IPS-18c (cell line): ENCODE measurements at regions not wholly inside any gene's neighbourhood (a gene's known extent, or its start where the extent isn't known, plus 50 kb on each side); places are given as distances from the start of the nearest gene placed in this dataset.

Experiments
- H3K4me3 ChIP-seq: 2 replicates; pipeline ENCODE4 v1.7.0; 2013; ENCODE audit warnings: low read depth, mild to moderate bottlenecking, low read length, moderate library complexity; ENCODE audit not compliant: insufficient read depth
- H3K9me3 ChIP-seq: one replicate; pipeline ENCODE4 v1.6.1; 2013; ENCODE audit warnings: mild to moderate bottlenecking, low read length, moderate library complexity; ENCODE audit not compliant: control insufficient read depth, insufficient read depth

DNA sequence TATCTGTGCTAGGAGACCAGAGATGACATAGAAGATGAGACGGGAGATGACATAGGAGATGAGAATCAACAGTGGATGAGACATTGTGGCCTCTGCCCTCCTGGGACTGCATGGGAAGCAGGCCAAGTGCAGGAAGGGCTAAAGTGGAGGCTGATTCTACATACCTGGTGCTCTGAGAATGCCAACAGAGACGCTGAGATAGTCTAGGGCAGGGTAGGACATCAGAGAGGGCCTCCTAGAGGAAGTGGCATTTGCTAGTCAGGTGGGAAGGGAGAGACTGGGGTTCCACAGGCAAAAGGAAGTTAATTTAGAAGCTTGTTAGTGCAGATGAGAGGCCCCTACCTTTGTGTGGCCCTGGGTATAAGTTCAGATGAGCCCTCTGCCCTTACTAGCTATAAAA, 224.2 kb downstream of the CBLN1 start:
- no peaks in the 10 kb centered on the region for H3K9me3 ChIP-seq
- H3K4me3 ChIP-seq = no peak overlapping the region

DNA sequence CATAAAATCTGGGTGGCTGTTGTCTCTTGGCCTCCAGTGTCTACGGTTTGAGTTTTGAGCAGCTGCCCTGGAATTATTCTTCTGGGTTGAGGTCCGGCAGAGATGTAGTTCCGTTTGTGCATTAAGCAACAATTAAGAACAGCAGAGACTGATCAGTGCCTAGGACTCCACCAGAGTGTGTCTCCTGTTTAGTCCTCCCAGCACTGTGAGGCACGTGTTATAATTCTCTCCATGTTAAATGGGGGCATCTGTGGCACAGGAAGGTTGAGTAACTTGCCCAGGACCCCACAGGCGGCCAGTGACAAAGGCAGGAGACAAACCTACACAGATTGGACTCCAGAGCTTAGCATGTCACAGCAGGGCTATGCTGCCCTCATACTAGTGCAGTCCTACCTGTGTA, 225.1 kb downstream of the CBLN1 start:
- Histone ChIP-seq H3K4me3 (no peak overlapping the region), H3K9me3 (no peaks in the 10 kb centered on the region)

DNA sequence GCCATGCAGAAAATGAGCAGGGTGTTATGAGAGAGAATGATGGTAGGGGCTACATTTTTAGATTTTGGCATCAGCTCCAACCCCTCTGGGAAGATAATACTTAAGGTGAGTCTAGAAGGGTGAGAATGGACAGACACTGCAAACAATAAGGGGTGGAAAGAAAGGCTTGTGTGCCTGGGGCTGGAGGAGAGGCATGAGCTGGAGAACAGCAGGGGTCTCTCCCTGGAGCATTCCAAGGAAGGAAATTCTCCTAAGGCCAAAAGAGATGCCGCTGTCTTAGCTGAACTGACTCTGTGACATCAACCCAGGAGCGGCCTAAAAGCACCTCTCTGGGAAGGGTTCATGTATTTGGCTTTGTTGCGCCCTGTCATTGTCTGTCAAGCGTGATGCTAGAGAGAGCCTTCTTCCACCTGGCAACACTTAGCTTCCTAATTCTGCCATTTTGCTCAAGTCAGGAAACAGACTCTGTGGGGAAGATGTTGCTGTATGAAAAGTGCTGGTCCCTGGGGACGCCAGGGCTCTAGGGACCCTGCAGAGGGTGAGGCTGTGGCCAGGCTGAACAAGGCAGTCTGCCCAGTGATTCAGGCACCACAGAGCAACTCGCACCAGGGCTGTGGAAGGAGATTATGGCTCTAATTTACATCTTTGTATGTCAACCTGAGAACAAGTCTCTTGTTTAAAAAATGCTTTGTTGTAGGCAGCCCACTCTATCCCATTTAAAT, 225.7 kb downstream of the CBLN1 start:
- no peak overlapping the region for H3K4me3 ChIP-seq
- no peaks in the 10 kb centered on the region for H3K9me3 ChIP-seq

DNA sequence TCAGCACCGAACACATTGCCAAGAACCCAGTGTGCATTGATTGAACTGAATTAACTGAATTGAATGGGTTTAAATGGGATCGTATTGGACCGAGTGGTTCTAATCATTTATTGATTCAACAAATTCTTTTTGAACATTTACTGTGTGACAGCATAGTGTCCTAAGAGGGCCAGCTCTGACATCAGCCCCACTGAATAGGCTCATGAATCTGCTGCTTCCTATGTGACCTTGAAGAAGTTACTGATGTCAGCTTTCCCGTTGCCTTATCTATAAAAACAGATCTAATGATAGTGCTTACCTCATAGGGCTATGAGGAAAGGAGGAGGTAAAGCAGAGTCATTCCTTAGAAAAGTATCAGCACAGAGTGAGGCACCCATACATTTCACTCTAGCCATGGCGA, 226.3 kb downstream of the CBLN1 start:
- no peaks in the 10 kb centered on the region for H3K9me3 ChIP-seq
- no peak overlapping the region for H3K4me3 ChIP-seq

DNA sequence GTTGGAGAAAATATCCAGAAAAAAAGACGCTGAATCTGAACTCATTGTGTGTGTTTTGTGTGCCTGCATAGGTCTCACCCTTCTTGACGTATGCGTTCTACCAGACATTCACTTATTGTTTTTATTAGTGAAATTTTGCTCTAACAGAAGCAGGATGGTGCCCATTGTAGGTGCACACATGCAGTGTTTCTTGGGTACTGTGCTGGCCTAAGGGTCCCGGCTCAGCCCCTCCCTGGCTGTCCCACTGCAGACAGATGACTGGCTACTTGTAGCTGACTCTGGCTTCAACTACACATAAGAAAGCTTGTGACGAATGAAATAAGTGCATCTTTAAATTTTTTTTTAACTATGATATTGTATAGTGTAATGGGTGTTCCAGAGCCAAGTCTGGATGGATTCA, 227.0 kb downstream of the CBLN1 start:
- H3K9me3 ChIP-seq = peaks cover 2% of the 10 kb centered on the region
- no peak overlapping the region for H3K4me3 ChIP-seq

DNA sequence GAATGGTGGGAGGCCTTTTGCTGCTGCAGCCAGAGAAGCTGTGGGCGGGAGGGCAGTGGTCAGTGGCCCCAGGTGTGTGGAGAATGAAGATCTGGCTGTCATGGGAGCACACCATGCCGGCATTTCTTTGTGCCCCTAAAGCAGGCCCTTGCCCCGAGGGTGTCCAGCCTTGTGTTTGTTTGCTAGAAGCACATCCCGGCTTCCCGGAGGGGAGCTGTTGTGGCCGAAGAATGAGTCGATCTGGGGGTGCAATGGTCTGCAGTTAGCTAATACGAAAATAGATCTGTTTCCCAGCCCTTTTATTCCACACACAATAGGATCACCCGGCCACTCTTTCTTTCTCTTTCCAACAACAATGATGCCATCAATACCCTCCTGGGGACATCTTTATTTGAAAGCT, 228.8 kb downstream of the CBLN1 start:
- no peak overlapping the region for H3K4me3 ChIP-seq

DNA sequence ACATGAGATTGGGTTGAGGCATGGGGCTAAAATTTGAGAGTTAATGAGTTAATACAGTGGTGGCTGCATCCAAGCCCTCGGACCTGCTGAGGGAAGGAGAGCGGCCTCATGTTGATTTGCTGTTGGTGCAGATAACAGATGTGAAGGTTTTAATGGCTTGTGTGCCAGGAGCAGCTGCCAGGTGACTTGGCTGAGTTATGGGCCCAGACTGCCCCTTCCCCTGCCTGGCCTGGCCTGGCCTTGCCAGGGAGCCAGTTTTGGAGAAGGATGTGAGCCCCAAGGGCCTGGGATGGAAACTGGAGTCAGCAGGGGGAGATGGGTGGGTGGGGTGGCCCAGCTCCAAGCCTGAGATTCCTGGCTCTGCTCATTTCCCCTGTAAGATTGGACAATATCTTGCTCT, 230.1 kb downstream of the CBLN1 start:
- no peak overlapping the region for H3K4me3 ChIP-seq
- peaks cover 2% of the 10 kb centered on the region for H3K9me3 ChIP-seq

More for the DNA sequence above, 228.8 kb downstream of the CBLN1 start:
- peaks cover 2% of the 10 kb centered on the region for H3K9me3 ChIP-seq

DNA sequence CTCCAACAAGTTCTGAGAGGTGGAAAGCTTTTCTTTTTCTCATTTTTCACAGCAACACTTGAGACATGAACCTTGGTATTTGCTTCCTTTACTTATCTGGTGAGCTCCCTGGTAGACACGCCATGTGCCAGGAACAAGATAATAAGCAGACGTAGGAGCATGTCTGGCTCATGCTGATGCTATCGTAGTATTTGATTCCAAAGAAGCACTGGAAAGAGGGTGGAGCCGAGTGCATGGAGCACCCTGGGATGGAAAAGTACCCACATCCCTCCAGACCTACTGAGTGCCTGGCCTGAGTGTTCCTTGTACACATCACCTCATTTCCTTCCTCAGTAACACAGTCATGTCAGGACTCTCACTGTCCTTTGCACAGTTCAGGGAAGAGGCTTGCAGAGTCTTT, 231.0 kb downstream of the CBLN1 start:
- H3K4me3 ChIP-seq = no peak overlapping the region
- H3K9me3 ChIP-seq = peaks cover 2% of the 10 kb centered on the region

DNA sequence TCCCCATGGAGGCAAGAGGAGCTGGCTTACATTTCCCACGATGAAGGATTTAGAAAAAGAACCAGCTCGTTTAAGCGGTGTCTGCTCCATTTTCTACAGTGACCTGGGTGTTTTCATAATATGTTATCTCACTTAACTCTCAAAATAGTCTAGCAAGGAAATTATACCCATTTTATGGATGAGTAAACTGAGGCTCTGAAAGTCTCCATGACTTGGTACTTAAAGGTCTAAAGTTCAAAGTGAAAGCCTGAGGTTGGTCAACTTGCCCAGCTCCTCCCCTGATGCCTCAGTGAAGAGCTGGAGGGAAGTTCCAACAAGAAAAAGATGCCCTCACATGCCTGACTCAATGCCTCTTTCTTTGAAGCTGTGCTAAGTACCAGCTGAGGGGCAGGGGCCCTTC, 232.0 kb downstream of the CBLN1 start:
- Histone ChIP-seq H3K4me3 (no peak overlapping the region), H3K9me3 (peaks cover 2% of the 10 kb centered on the region)

DNA sequence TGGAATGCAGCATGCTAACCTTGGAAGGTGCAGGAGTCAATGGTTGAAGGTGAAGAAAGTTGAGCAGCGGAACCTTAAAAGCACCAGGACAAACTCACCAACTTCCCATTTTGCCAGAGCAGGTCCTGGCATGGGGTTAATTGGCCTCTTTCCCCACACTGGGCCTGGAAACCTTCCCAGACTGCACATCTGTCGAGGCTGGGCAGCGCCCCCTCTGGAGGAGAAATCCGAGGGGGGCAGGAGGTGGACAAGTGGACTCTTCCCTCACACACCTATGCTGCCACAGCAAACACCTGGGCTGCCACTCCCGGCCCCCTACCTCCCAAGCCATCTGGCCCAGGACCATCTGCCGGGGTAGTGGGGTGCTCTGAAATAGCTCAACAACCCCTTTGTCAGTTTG, 232.4 kb downstream of the CBLN1 start:
- H3K4me3 ChIP-seq = no peak overlapping the region

DNA sequence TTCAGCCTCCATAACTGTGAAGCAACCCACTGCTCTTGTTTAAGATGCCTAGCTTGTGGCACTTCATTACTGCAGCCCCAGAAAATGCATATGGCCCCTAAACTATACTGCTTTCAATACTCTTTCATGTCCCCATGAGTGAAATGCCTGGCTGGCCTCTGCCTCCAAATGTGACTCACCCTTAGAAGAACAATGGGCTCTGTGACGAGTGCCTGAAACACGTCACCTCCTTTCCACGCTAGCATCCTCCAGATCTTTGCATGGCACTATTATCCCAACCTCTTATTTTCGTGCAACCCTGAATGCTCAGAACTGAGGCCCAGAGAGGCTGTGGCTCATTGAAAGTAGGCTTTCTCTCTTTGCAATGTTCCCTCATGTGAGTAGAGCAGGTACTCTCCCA, 233.1 kb downstream of the CBLN1 start:
- Histone ChIP-seq H3K4me3 (no peak overlapping the region), H3K9me3 (peaks cover 2% of the 10 kb centered on the region)

More for the DNA sequence above, 232.4 kb downstream of the CBLN1 start:
- H3K9me3 ChIP-seq = peaks cover 2% of the 10 kb centered on the region

DNA sequence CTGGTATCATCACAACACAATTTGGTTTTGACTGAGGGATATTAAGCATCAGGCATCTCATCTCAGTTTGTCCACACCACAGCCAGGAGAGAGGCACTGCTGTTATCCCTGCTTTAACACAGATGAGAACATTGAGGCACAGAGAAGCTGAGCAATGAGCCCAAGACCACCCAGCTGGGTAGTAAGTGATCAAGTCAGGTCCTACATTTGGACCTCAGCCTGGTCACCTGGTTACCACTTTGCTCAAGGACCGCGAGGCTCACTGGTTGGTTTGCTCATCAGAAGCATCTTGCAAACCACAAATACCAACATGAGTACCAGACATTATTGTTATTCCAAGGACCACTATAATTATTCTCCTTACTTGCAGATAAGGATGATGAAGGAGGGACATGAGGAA, 245.5 kb downstream of the CBLN1 start:
- H3K9me3 ChIP-seq = no peaks in the 10 kb centered on the region
- H3K4me3 ChIP-seq = no peak overlapping the region

DNA sequence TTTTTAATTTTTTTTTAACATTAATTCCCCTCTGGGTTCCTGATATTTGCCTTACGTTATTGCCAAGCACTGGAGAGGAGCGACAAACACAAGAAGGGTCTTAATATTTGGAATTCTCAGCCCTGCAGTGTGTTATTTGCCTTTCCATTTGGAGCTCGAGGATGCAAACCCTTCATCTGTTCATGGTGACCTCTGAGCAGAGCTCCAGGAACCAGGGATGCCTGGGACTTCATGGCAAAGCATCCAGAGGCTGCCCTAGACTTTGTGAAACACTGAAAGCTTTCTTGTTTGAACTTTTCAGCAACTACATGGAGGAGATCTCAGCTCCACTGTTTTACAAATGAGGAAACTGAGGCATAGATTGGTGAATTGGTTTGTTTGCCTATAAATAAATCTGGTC, 254.2 kb downstream of the CBLN1 start:
- no peak overlapping the region for H3K4me3 ChIP-seq
- H3K9me3 ChIP-seq = no peaks in the 10 kb centered on the region

DNA sequence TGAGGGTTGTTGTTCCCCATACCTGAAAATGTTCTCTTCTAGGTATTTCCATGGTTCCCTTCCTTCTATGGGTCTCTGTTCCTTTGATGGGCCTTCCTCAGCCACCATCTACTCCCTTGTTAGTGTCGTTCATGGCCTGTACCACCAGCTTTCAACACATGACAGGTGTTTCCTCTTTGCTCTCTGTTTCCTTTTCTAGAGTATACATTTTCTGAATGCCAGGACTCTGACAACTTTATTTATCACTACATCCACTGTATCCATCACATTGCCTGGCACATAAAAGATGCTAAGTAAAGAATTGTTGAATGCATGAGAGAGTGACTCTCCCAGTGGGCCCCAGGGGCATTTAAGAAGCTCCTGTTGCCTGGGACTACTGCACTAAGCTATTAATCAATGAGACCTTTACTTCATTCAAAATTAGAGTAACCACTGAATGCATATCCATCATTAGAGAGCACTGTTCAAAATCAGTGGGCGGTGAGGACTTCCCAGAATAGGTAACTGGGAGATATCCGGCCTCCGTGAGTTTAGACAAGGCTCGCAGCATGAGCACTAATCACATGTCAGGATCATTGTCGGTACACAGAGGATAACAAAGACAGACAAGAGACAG, 255.0 kb downstream of the CBLN1 start:
- Histone ChIP-seq H3K9me3 (no peaks in the 10 kb centered on the region), H3K4me3 (no peak overlapping the region)

DNA sequence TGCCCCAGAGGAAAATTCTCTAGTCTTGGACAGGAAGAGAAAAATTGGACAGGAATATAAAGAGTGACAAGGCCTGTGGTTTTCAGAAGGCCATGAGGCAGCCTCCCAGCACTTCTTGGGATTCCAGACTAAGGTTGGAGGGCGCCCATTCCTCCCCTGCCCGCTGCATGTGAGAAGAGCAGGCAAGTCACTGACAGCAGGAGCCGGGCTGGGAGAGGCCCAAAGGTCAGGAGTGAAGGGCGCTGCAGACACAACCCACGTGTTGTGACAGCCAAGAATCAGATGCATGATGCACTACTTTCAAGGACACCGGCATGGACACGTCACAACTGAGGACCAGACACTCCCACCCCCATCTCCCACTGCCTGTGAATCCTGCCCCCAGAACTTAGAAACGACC, 256.7 kb downstream of the CBLN1 start:
- H3K9me3 ChIP-seq = no peaks in the 10 kb centered on the region
- H3K4me3 ChIP-seq = no peak overlapping the region

DNA sequence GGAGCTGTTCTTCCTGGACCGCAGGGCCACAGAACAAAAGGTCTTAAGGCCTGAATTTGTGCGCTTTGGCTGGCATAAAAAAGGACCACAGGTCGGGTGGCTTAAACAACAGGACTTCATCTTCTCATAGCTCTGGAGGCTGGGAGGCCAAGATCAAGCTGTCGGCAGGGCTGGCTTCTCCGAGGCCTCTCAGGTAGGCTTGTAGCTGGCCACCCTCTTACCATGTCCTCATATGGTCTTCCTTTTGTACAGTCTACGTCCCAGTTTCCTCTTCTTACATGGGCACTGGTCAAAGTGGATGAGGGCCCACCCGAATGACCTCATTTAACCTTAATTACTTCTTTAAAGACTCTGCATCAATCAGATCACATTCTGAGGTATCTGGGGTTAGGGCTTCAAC, 257.6 kb downstream of the CBLN1 start:
- Histone ChIP-seq H3K9me3 (no peaks in the 10 kb centered on the region), H3K4me3 (no peak overlapping the region)

DNA sequence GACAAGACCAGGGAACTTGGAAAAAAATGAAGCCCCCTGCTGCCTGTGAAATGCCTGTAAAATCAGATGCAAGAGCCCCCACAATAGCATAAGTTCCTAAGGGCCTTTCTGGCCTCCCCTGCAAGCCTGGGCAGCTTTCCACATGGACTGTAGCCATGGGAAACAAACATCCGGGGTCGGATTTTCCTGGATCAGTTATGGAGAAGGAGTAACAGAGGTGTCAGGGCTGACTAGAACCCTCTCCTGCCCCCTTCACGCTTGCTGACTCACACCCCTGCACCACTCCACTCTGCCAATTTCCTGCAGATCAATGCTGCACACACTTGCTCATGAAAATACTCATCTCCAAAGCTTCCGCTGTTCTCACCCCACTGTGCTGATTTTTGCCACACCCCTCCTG, 258.6 kb downstream of the CBLN1 start:
- no peak overlapping the region for H3K4me3 ChIP-seq
- H3K9me3 ChIP-seq = no peaks in the 10 kb centered on the region

DNA sequence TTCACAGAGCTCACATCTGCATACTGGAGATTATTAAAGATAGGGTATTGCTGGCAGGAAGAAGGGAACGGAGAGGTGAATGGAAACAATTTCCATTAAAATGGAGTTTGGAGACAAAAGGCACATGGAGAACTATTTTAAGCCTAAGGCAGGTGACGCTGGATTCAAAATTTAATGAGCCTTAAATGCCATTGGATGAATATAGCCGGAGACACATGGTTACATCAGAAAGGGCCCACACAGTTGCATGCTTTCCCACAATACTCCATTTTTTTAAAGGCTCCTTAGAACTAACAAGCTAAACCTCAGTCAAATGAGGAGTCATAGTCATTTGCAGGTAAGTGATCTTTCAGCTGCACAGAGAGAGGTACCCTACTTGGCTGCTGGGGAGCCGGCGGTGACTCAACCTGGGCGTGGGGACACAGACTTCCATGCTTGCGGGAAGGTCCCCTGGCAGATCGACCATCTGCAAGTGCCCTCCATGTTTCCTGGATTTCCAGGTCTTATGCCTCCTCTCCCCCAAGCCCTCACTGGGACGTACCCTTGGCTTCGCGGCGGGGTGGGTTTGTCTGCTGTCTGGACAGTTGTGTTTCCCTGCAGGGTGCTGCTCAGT, 259.2 kb downstream of the CBLN1 start:
- H3K4me3 ChIP-seq = no peak overlapping the region; the same call in 1 of the 2 replicates
- H3K9me3 ChIP-seq = no peaks in the 10 kb centered on the region
